Colonic mucosa (tissue), 4 donors: ENCODE measurements at regions not wholly inside any gene's neighbourhood (a gene's known extent, or its start where the extent isn't known, plus 50 kb on each side); places are given as distances from the start of the nearest gene placed in this dataset.

Experiments used
- DNase-seq: peaks from one replicate; pipeline ENCODE4 v3.0.0-alpha.2; 2020
- H3K27ac ChIP-seq: fragments of 200-600 bp; one replicate; pipeline ENCODE4 v1.8.0; 2021
- H3K27me3 ChIP-seq: fragments of 200-600 bp; one replicate; pipeline ENCODE4 v1.8.0; 2021
- H3K36me3 ChIP-seq: fragments of 200-600 bp; one replicate; pipeline ENCODE4 v1.8.0; 2021
- H3K4me1 ChIP-seq: fragments of 200-600 bp; one replicate; pipeline ENCODE4 v1.8.0; 2021; ENCODE audit warnings: mild to moderate bottlenecking
- H3K4me3 ChIP-seq: fragments of 200-600 bp; one replicate; pipeline ENCODE4 v1.8.0; 2021
- H3K9ac ChIP-seq, 2 donors: one replicate each; pipeline ENCODE4 v1.7.0; 2013; ENCODE audit warnings: control low read depth in 2 of 2, low read depth in 2 of 2, low read length in 2 of 2
- H3K9me3 ChIP-seq: fragments of 200-600 bp; one replicate; pipeline ENCODE4 v1.8.0; 2021
- CTCF ChIP-seq: fragments of 200-600 bp; IDR thresholded peaks from one replicate; pipeline ENCODE4 v1.8.0; 2022; ENCODE audit warnings: antibody characterized with exemption, mild to moderate bottlenecking
- intact Hi-C: fragments of 100-400 bp; cut with DNase I; formaldehyde crosslinking; loops from one replicate; pipeline ENCODE4 v1.14.1; 2022
- donor health status: healthy.
- donor health status: DM: no; HTN: no; CAD: no.
- donor health status: DM: no; HTN: no; CAD: no.

- no peak overlapping the region for H3K4me3 ChIP-seq
- no peaks in the 10 kb centered on the region for H3K4me1 ChIP-seq
- intact Hi-C loops, result no loop called here
- DNase-seq, result no peak
- no peaks in the 10 kb centered on the region for H3K9me3 ChIP-seq
- TF ChIP-seq CTCF, result no peak
- H3K9ac ChIP-seq, result no peak overlapping the region
- H3K36me3 ChIP-seq, result no peaks in the 10 kb centered on the region
- H3K27me3 ChIP-seq, result no peaks in the 10 kb centered on the region
- H3K27ac ChIP-seq, result no peak overlapping the region
These were observed 416.3 kb upstream of the CDH5 start for GRCh38 chr16:65950211-65950610.

- Histone ChIP-seq H3K9ac (no peak overlapping the region), H3K36me3 (no peaks in the 10 kb centered on the region), H3K4me1 (no peaks in the 10 kb centered on the region), H3K9me3 (no peaks in the 10 kb centered on the region), H3K27ac (no peak overlapping the region), H3K27me3 (no peaks in the 10 kb centered on the region), H3K4me3 (no peak overlapping the region)
- intact Hi-C loops, result no loop called here
- DNase-seq, result no peak
- TF ChIP-seq CTCF, result no peak
These were observed 418.1 kb upstream of the CDH5 start for GRCh38 chr16:65948361-65948760.

GRCh38 chr16:65947951-65948350 is 418.5 kb upstream of the CDH5 start:
- DNase-seq, result no peak
- Histone ChIP-seq H3K27ac (no peak overlapping the region), H3K9ac (no peak overlapping the region), H3K4me3 (no peak overlapping the region), H3K36me3 (no peaks in the 10 kb centered on the region), H3K27me3 (no peaks in the 10 kb centered on the region), H3K9me3 (no peaks in the 10 kb centered on the region), H3K4me1 (no peaks in the 10 kb centered on the region)
- no peak for TF ChIP-seq CTCF
- intact Hi-C loops, result no loop called here

DNA sequence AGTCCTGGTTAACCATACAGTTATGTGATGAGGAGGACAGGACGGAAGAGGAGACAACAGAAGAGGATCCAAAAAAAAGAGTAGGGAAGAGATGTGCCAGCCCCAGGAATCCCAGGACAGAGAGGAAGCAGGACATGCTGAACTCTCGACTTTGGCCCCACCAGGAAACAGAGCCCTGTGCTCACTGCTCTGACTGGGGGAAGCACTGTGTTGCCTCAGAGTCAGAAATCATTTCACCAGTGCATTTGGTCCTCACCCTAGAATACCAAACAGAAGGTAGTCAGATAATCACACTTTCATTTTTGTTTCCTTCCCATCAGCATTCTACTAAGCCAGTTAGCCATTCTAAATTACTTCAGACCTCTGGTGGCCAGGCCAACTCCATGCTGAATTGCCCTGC is 421.0 kb upstream of the CDH5 start:
- no peak for DNase-seq
- intact Hi-C loops, result no loop called here
- H3K27ac ChIP-seq, result no peak overlapping the region
- no peak for TF ChIP-seq CTCF
- H3K27me3 ChIP-seq, result no peaks in the 10 kb centered on the region
- no peaks in the 10 kb centered on the region for H3K4me1 ChIP-seq
- H3K36me3 ChIP-seq, result no peaks in the 10 kb centered on the region
- no peaks in the 10 kb centered on the region for H3K9me3 ChIP-seq
- H3K4me3 ChIP-seq, result no peak overlapping the region
- H3K9ac ChIP-seq, result no peak overlapping the region

DNA sequence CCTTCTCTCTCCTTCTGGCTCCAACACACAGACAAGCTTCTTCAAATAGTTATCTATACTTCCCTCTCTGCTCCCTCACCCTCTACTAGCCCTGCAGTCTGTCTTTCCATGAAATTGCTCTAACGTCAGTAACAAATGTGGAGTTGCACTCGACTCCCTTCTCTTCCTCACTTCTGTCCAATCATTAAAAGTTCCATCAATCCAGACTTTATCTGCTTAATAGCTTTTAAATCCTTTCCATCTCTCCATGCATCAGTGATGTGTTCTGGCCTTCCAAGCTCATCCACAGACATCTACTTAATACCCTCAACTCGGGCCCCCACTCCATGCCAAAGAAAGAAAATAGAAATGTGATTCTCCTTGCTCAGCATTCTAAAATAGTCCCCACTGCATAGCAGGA is 422.1 kb upstream of the CDH5 start:
- no peak overlapping the region for H3K9ac ChIP-seq

More for the DNA sequence above, 422.1 kb upstream of the CDH5 start:
- H3K36me3 ChIP-seq, result no peaks in the 10 kb centered on the region
- no peaks in the 10 kb centered on the region for H3K4me1 ChIP-seq
- no peaks in the 10 kb centered on the region for H3K27me3 ChIP-seq
- no peak overlapping the region for H3K27ac ChIP-seq
- no peak for TF ChIP-seq CTCF
- no peak overlapping the region for H3K4me3 ChIP-seq
- intact Hi-C loops, result no loop called here
- H3K9me3 ChIP-seq, result no peaks in the 10 kb centered on the region
- DNase-seq, result no peak
